Suppressor macrophage (primary cell): ENCODE measurements at regions not wholly inside any gene's neighbourhood (a gene's known extent, or its start where the extent isn't known, plus 50 kb on each side); places are given as distances from the start of the nearest gene placed in this dataset.
"Not testable (repeated sequence)": the region's sequence is repeated elsewhere in the genome, so short reads cannot be mapped to it uniquely, and the experiment has no call there.

ENCODE experiments used
- DNase-seq, 4 experiments: peaks; one replicate each; pipeline ENCODE4 v3.0.0-alpha.2; 2020 to 2022

GRCh38 chr9:2396622-2397285, 224.8 kb upstream of the VLDLR start:
- DNase-seq = no peak

GRCh38 chr9:2397875-2398274, 223.7 kb upstream of the VLDLR start:
- not testable (repeated sequence) for DNase-seq

GRCh38 chr9:2401746-2402145, 219.8 kb upstream of the VLDLR start:
- not testable (repeated sequence) for DNase-seq

GRCh38 chr9:2403701-2404100, 217.9 kb upstream of the VLDLR start:
- DNase-seq = no peak

DNA sequence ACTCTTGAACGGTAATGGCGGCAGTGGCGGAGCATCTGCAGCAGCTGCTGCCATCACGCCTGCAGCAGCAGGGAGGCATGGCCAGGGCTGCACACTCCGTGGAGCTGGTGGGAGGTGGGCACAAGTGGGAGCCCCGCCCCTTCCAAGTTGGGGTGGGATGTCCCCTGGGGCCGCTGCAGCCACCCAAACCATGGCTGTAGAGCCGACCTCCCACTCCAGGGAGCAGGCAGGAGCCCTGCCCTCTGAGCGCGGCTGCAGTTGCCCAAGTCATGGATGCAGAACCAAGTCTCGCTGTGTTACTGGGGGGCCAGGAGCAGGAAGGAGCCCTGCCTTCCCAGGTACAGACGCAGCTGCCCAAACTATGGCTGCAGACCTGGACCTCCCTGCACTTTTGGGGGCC, 215.3 kb upstream of the VLDLR start:
- DNase-seq = no peak

DNA sequence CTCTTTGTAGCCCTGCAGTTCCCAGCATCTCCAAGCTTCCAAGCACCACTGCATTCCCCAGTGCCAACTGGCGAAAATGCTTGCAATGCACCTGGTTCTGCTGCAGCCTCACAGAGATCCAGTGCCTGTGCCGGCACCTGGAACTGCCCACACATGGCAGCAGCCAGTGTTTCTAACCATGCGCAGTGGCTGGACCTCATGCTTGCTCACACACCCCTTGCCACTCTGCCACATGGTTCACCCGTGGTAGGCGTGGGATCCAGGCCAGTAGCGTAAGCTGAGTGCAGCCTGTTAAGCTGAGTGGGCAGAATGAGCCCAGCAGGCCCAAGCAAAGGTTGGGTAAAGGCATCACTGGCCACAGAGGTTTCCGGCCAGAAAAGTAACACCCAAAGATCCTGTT, 214.1 kb upstream of the VLDLR start:
- no peak for DNase-seq

- DNase-seq = no peak
Measured at GRCh38 chr9:2411459-2412215, 209.9 kb upstream of the VLDLR start.

- no peak for DNase-seq
Measured at GRCh38 chr9:2413160-2413805, 208.3 kb upstream of the VLDLR start.

DNA sequence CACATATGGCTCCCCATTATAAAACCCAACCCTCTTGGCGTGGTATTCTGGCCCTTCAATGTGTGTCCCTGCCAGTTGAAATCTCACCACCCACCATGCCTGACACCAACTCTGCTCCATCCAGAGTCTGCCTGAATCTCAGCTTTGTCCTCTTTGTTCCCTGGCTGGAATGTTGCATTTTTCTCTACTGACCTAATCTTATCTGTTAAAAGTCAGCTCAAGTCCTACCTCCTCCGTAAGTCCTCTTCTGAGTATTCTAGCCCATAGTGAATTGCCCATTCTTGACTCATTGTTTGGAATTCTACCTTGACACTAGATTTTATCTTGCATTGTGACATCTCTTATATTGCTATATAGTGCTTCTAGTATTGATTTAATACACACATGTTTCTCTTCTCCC, 207.1 kb upstream of the VLDLR start:
- no peak for DNase-seq

DNA sequence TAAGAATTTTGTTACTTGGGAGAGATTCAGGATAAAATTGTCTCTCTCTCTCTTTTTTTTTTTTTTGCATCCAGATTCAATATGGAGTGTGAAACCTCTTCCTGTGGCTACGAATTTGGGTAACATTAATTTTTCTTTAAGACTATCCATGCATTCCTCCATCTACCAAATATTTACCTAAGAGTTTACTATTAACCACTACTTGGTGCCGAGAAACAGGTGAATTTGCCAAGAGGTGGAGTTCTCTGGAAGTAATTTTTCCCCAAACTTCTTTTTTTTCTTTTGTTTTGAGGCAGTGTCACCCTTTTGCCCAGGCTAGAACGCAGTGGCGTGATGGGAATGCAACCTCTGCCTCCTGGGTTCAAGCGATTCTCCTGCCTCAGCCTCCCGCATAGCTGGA, 206.3 kb upstream of the VLDLR start:
- DNase-seq = no peak

DNA sequence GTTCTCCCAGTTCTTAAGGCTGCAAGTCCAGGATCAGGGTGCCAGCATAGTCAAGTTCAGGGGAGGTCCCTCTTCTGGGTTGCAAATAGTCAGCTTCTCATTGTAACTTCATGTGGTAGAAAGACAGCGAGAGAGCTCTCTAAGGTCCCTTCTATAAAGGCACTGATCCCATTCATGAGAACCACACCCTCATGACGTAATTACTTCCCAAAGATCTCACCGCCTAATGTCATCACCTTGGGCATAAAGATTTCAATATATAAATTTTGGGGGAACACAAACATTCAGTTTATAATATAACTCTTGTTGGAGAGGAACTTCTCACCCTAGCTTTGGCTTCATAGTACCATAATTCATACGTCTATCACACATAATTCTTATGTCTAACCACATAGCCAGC, 203.9 kb upstream of the VLDLR start:
- no peak for DNase-seq

DNA sequence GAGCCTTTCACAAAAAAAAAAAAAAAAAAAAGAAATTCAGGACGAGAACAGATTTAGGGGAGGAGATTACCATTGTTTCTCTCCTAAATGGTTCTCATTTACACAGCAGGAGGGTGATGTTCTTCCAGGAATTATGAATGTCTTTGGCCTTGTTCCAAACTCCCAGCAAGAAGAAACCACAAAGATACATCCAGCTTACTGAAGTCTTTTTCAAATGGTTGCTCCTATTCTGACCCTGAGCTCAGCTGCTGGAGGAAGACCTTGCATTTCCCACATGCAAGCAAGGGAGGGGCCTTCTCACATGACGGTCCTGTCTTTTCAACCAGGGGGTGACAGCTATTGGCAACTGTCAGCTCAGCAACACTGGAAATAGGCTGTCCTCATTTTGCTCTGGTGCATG, 203.0 kb upstream of the VLDLR start:
- no peak for DNase-seq

DNA sequence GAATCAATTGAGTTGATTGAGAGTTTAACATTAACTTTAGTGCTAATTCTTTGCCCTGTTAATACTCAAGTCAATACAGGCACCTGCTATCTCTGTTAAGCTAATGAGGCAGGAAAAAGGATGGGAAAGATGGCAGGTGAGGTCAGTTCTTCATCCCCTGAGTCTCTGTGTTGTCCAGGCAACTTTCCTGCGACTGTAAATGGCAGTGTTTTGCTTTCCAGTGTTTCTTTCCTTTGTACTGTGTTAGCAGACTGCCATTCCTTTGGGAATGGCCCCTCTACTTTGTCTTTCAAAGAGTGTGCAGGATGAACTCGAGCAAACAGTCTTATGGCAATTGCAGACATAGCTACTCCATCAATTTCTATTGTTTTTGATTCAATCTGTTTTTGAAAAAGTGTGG, 202.2 kb upstream of the VLDLR start:
- DNase-seq = no peak

- DNase-seq = no peak
Measured at GRCh38 chr9:2420543-2420942, 201.0 kb upstream of the VLDLR start.

DNA sequence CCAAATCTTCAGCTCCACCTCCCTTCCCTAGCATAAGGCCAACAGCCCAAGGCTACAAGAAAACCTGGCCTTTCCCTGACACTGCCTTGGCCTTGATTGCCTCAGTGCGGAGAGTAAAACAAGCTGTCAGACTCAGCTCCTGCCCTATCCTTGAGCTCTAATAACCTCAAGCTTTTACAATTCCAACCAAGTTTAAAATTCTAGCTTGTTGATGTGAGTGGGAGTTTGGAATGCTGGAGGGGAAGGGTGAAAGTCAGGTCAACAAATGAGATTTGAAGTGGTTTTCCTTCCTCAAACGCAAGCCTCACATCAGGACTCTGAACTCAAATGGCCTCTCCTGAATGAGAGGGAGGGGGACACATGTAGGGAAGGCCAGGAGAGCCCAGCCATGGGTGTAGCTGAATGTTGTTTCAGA, 197.0 kb upstream of the VLDLR start:
- no peak for DNase-seq

DNA sequence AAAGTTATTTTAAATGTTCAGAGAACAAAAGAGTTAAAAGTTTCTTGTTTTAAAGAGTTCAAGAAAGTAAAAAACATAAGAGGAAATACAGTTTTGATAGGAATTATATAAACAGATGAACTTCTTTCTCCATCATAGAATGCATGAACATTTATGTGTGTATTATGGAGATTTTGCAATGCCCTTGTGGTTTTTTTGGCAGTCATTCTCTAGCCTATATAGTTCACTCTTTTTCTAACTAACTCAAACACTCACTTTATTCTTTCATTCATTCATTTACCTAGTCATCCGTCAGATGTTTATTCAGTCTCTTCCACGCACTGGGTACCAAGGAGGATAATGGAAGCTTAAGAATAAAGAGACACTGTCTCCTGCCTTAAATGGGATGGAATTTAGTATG, 195.9 kb upstream of the VLDLR start:
- no peak for DNase-seq

- no peak for DNase-seq
Measured at GRCh38 chr9:2427120-2427891, 194.3 kb upstream of the VLDLR start.

DNA sequence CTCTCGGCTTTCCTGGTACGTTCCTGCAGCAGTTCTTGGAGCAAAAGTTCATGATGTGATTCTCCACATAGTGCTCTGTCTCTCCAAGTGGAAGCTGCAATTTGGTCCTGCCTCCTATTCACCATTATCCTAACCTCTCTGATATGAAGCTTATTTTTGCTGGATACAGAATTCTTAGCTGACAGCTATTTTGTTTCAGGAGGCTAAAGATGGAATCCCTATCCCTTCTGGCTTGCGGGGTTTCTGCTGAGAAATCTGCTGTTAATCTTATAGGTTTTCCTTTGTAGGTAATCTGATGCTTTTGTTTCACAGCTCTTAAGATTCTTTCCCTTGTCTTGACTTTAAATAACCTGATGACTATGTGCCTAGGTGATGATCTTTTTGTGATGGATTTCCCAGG, 181.6 kb upstream of the VLDLR start:
- DNase-seq = no peak

GRCh38 chr9:2443933-2444332, 177.7 kb upstream of the VLDLR start:
- DNase-seq = not testable (repeated sequence)

GRCh38 chr9:2448193-2448738, 173.3 kb upstream of the VLDLR start:
- no peak for DNase-seq

DNA sequence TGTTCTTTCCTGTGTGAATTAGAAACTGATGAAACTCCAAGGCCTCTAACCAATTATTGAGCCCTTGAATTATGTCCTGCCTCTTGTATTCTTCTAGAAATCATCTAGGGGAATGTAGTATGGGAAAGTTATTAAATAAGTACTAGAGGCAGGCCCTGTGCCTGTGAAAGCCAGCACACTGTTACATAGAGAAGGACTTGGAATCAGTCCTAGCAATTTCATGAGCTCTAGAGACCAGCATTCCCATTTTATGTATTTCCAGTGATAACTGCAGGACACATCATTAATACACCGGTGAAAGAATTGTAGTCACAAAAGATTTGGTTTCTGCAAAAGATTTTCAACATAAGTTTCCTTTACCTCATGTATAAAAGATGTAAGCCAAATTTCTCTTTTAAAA, 168.5 kb upstream of the VLDLR start:
- DNase-seq = no peak

DNA sequence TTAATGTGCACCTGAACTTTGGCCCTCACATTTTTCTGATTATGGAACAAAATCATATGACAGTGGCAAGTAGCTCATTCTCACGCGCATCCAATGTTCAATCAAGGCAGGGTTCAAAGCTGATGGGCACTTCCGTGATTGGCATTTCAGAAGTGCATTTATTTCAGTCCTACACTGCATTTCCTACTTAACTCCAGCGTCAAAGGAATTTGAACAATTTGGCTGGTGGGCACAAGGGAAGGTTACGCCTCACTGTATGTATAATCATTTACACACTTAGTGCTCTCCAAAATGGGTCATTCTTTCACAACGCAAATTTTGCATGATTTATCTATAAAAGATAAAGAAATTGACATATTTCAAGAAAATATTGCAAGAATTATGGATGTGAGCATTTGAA, 167.9 kb upstream of the VLDLR start:
- no peak for DNase-seq

DNA sequence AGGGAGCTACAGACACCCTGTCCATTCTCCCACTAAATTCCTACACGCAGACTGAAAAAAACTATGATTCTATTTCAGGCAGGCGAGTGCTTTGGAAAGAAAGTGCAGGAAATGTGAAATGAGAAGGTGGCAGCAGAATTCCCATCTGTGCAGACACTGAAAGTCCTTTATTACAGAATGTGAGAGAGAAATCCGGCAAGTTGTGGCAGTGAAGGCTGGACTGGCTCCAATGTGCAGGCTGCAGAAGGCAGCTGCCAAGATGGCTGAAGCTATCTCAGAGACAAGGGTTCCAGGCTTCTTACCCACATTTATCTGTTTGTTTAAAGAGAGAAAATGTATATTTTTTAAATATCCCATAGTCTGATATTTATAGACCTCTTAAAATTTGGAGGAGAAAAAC, 161.8 kb upstream of the VLDLR start:
- no peak for DNase-seq
